GM12878 (cell line): ENCODE measurements at regions not wholly inside any gene's neighbourhood (a gene's known extent, or its start where the extent isn't known, plus 50 kb on each side); places are given as distances from the start of the nearest gene placed in this dataset.

Experiments used
- ATAC-seq: fragments of 200-7000 bp; cut with Tn5 transposase; 3 replicates; pipeline ENCODE4 v1.9.1; 2020; ENCODE audit warnings: mild to moderate bottlenecking, moderate library complexity
- BruUV-seq: library from RNA; stranded (reverse); fragments of 400-500 nt; replicated peaks from 2 replicates; lab custom pipeline; 2021; lab: Mats Ljungman, UMichigan
- CTCF ChIA-PET: fragments of 300-600 bp; sonication (Branson Sonifier 250); formaldehyde crosslinking; extraction: SDS; loops from one replicate; lab custom pipeline; 2021; ENCODE audit warnings: inconsistent platforms; lab: Yijun Ruan, JAX
- POLR2A ChIA-PET: fragments of 350-600 bp; formaldehyde crosslinking; extraction: SDS; loops from one replicate; lab custom pipeline; 2021; ENCODE audit warnings: inconsistent platforms; lab: Charles Lee
- RAD21 ChIA-PET: fragments of 300-600 bp; sonication (Branson Sonifier 250); formaldehyde crosslinking; loops from one replicate; lab custom pipeline; 2023; ENCODE audit warnings: antibody characterized with exemption; ENCODE audit not compliant: unreplicated experiment; lab: Charles Lee
- SMC1A ChIA-PET: fragments of 300-600 bp; sonication (Branson Sonifier 250); formaldehyde crosslinking; loops from one replicate; lab custom pipeline; 2023; ENCODE audit not compliant: unreplicated experiment, uncharacterized antibody; lab: Charles Lee
- DNase-seq: peaks from one replicate; pipeline ENCODE4 v3.0.0-alpha.2; 2011; ENCODE audit warnings: low read depth, low spot score
- FAIRE-seq: peaks from 3 replicates; lab custom pipeline; 2011; peaks lifted over from hg19 to GRCh38; lab: Jason Lieb, UNC
- H2AFZ ChIP-seq: 2 replicates; pipeline ENCODE4 v1.6.0; 2011; ENCODE audit warnings: low read depth, low read length, control low read depth; ENCODE audit not compliant: control insufficient read depth
- H3K27ac ChIP-seq: 2 replicates; pipeline ENCODE4 v1.5.1; 2011; ENCODE audit warnings: control low read depth; ENCODE audit not compliant: control insufficient read depth, insufficient read depth
- H3K27me3 ChIP-seq, 2 experiments: replicated peaks in 1 of 2; 2 replicates each; pipeline versions ENCODE4 v1.6.0 to v1.6.1; 2011; ENCODE audit warnings: low read length in 1 of 2; ENCODE audit not compliant: control insufficient read depth in 2 of 2, insufficient read depth in 2 of 2
- H3K36me3 ChIP-seq, 2 experiments: 2 replicates each; pipeline ENCODE4 v1.5.1; 2011; ENCODE audit warnings: low read length in 1 of 2; ENCODE audit not compliant: control insufficient read depth in 2 of 2, insufficient read depth in 2 of 2
- H3K4me1 ChIP-seq: 2 replicates; pipeline ENCODE4 v1.6.1; 2011; ENCODE audit warnings: mild to moderate bottlenecking, low read length, moderate library complexity, mixed read lengths; ENCODE audit not compliant: control insufficient read depth, insufficient read depth
- H3K4me2 ChIP-seq: 2 replicates; pipeline ENCODE4 v1.6.0; 2011; ENCODE audit warnings: control low read depth; ENCODE audit not compliant: control insufficient read depth, insufficient read depth
- H3K4me3 ChIP-seq: fragments of 200-600 bp; sonication (generic); 2 replicates; pipeline ENCODE4 v1.5.1; 2016
- H3K79me2 ChIP-seq: 2 replicates; pipeline ENCODE4 v1.6.0; 2011; ENCODE audit warnings: low read length; ENCODE audit not compliant: control insufficient read depth, insufficient read depth
- H3K9ac ChIP-seq: 2 replicates; pipeline ENCODE4 v1.8.0; 2011; ENCODE audit warnings: low read length, control low read depth, mixed read lengths; ENCODE audit not compliant: control insufficient read depth, insufficient read depth
- H3K9me3 ChIP-seq: replicated peaks from 3 replicates; pipeline ENCODE4 v1.5.1; 2011; ENCODE audit warnings: mild to moderate bottlenecking, low read length; ENCODE audit not compliant: control insufficient read depth, insufficient read depth
- H4K20me1 ChIP-seq: 2 replicates; pipeline ENCODE4 v1.6.0; 2011; ENCODE audit not compliant: control insufficient read depth, insufficient read depth
- BHLHE40 ChIP-seq, 2 experiments: fragments of 450-650 bp in 1 of 2; IDR thresholded peaks; 2 replicates each; pipeline ENCODE4 v1.6.1; 2011 to 2017; ENCODE audit warnings: low read depth in 2 of 2, borderline replicate concordance in 1 of 2, improper control_type of control experiment in 1 of 2, low read length in 1 of 2, mild to moderate bottlenecking in 1 of 2
- CHD4 ChIP-seq: fragments of 200-600 bp; sonication (generic); IDR thresholded peaks from 2 replicates; pipeline ENCODE4 v1.6.1; 2016; ENCODE audit warnings: mild to moderate bottlenecking
- FOXM1 ChIP-seq: IDR thresholded peaks from 2 replicates; pipeline ENCODE4 v1.6.1; 2012; ENCODE audit warnings: low read depth, mild to moderate bottlenecking, inconsistent platforms, low read length, moderate library complexity
- MEF2A ChIP-seq: IDR thresholded peaks from 2 replicates; pipeline ENCODE4 v1.6.1; 2011; ENCODE audit warnings: low read depth, mild to moderate bottlenecking, low read length, moderate library complexity; ENCODE audit not compliant: insufficient read depth
- RUNX3 ChIP-seq: IDR thresholded peaks from 2 replicates; pipeline ENCODE4 v1.6.1; 2012; ENCODE audit warnings: low read length, inconsistent platforms
- SIN3A ChIP-seq: IDR thresholded peaks from 2 replicates; pipeline ENCODE4 v1.6.1; 2012; ENCODE audit warnings: low read depth, low read length, improper control_type of control experiment
- TARDBP ChIP-seq: IDR thresholded peaks from 2 replicates; pipeline ENCODE4 v1.6.1; 2016; ENCODE audit warnings: borderline replicate concordance
- WRNIP1 ChIP-seq: IDR thresholded peaks from 2 replicates; pipeline ENCODE4 v1.6.1; 2011; ENCODE audit warnings: low read depth, low read length, improper control_type of control experiment, borderline replicate concordance
- WGBS: methylation state at CpG from one replicate; pipeline ENCODE4 v1.1.6; 2016; ENCODE audit warnings: low lambda C conversion rate; ENCODE audit not compliant: insufficient replicate concordance, insufficient coverage; ENCODE audit errors: missing lambda C conversion rate; 5-methylcytosine and 5-hydroxymethylcytosine counted together
- in situ Hi-C: fragments of 300-500 bp; cut with MboI; formaldehyde crosslinking; loops from 9 replicates; pipeline ENCODE4 v1.14.3; 2018; ENCODE audit warnings: mixed read lengths
- intact Hi-C: fragments of 100-400 bp; cut with micrococcal nuclease; formaldehyde crosslinking; loops from one replicate; pipeline ENCODE4 v1.14.2; 2022; ENCODE audit not compliant: unreplicated experiment
- TF ChIP-seq, protein P1 (sequence below): fragments of 450-650 bp; IDR thresholded peaks from 2 replicates; pipeline ENCODE4 v1.6.1; 2018; ENCODE audit warnings: mild to moderate bottlenecking, low read depth, moderate library complexity; ENCODE audit not compliant: partially characterized antibody
- TF ChIP-seq, protein P2 (sequence below): IDR thresholded peaks from 2 replicates; pipeline ENCODE4 v1.6.1; 2012; ENCODE audit warnings: low read depth, low read length, improper control_type of control experiment
- TF ChIP-seq, protein P3 (sequence below): fragments of 450-650 bp; IDR thresholded peaks from 2 replicates; pipeline ENCODE4 v1.6.1; 2016; ENCODE audit warnings: mild to moderate bottlenecking

DNA sequence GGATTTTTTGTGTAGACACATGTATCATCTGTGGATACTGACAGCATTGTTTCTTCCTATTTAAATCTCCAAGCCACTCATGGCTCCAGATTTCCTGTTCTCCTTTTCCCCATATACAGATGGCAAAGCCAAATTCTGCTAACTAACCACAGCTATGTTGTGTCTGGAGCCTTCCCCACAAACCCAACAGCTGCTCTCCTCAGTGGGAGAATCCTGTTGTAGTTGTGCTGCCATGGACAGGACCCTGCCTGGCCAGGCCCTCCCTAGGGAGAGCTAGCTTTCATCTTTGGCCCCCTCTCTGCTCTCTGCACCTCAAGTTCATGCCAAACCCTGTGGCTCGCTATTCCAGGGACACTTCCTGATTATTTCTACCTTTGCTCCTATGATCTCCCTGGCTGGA lies 106.4 kb upstream of the CCDC90B start:
- H3K4me2 ChIP-seq, result no peak overlapping the region
- H4K20me1 ChIP-seq, result no peaks in the 10 kb centered on the region
- WGBS, result 0% methylated on average over 1 of the region's 1 CpG
- TF ChIP-seq WRNIP1, result no peak
- no peak for TF ChIP-seq CHD4
- TF ChIP-seq RUNX3, result no peak
- TF ChIP-seq, protein P1, sequence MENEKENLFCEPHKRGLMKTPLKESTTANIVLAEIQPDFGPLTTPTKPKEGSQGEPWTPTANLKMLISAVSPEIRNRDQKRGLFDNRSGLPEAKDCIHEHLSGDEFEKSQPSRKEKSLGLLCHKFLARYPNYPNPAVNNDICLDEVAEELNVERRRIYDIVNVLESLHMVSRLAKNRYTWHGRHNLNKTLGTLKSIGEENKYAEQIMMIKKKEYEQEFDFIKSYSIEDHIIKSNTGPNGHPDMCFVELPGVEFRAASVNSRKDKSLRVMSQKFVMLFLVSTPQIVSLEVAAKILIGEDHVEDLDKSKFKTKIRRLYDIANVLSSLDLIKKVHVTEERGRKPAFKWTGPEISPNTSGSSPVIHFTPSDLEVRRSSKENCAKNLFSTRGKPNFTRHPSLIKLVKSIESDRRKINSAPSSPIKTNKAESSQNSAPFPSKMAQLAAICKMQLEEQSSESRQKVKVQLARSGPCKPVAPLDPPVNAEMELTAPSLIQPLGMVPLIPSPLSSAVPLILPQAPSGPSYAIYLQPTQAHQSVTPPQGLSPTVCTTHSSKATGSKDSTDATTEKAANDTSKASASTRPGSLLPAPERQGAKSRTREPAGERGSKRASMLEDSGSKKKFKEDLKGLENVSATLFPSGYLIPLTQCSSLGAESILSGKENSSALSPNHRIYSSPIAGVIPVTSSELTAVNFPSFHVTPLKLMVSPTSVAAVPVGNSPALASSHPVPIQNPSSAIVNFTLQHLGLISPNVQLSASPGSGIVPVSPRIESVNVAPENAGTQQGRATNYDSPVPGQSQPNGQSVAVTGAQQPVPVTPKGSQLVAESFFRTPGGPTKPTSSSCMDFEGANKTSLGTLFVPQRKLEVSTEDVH, result no peak
- TF ChIP-seq MEF2A, result no peak
- H3K9me3 ChIP-seq, result no peaks in the 10 kb centered on the region
- H3K27me3 ChIP-seq, result no peaks in the 10 kb centered on the region
- ATAC-seq (no peak), DNase-seq (no peak), FAIRE-seq (no peak)
- ChIA-PET CTCF (no interaction called here), SMC1A (no interaction called here), RAD21 (no interaction called here), POLR2A (no interaction called here)
- H3K36me3 ChIP-seq, result no peaks in the 10 kb centered on the region
- in situ Hi-C loops (no loop called here), intact Hi-C loops (no loop called here)
- no peak overlapping the region for H3K4me3 ChIP-seq
- no peak overlapping the region for H3K27ac ChIP-seq
- no peaks in the 10 kb centered on the region for H3K79me2 ChIP-seq
- no peak overlapping the region for H3K9ac ChIP-seq
- no peak overlapping the region for H2AFZ ChIP-seq
- no TSS peak for BruUV-seq
- no peaks in the 10 kb centered on the region for H3K4me1 ChIP-seq

DNA sequence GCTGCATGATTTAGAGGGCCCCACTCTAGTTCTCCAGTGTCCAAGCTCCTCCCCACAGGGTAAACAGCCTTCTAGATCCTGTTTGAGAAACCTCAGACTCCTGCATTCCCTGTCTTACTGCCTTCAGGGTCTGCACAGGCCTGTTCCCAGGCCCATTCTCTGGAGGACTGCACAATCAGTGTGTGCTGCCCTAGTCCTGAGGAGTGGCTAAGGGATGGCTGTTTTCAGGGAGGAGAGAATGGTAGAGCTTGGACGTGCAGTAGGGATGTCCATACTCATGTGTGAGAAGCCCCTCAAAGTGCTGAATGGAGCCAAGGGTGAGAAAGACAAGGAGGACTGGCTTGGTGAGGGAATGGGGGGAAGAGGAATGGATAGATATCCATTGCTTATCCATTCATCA lies 103.8 kb upstream of the CCDC90B start:
- CTCF ChIA-PET, result no interaction called here
- no peak overlapping the region for H3K4me2 ChIP-seq
- SMC1A ChIA-PET, result interaction anchor here (0.6 kb wide), 1 partner anchor 8 kb away, joined by 3 read pairs; no protein-coding TSS in a partner anchor
- WGBS, result 0% methylated on average over 1 of the region's 1 CpG
- RAD21 ChIA-PET, result no interaction called here
- no peaks in the 10 kb centered on the region for H3K4me1 ChIP-seq
- DNase-seq (no peak), ATAC-seq (no peak), FAIRE-seq (no peak)
- H3K4me3 ChIP-seq, result no peak overlapping the region
- no peaks in the 10 kb centered on the region for H4K20me1 ChIP-seq
- no peaks in the 10 kb centered on the region for H3K36me3 ChIP-seq
- BruUV-seq, result no TSS peak
- POLR2A ChIA-PET, result no interaction called here
- H3K27me3 ChIP-seq, result no peaks in the 10 kb centered on the region
- no peaks in the 10 kb centered on the region for H3K9me3 ChIP-seq
- in situ Hi-C loops, result no loop called here
- no peaks in the 10 kb centered on the region for H3K79me2 ChIP-seq
- H3K27ac ChIP-seq, result no peak overlapping the region
- intact Hi-C loops, result no loop called here
- no peak overlapping the region for H2AFZ ChIP-seq
- H3K9ac ChIP-seq, result no peak overlapping the region
- TF ChIP-seq, protein P2, sequence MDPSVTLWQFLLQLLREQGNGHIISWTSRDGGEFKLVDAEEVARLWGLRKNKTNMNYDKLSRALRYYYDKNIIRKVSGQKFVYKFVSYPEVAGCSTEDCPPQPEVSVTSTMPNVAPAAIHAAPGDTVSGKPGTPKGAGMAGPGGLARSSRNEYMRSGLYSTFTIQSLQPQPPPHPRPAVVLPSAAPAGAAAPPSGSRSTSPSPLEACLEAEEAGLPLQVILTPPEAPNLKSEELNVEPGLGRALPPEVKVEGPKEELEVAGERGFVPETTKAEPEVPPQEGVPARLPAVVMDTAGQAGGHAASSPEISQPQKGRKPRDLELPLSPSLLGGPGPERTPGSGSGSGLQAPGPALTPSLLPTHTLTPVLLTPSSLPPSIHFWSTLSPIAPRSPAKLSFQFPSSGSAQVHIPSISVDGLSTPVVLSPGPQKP, result no peak
- TF ChIP-seq, protein P3, sequence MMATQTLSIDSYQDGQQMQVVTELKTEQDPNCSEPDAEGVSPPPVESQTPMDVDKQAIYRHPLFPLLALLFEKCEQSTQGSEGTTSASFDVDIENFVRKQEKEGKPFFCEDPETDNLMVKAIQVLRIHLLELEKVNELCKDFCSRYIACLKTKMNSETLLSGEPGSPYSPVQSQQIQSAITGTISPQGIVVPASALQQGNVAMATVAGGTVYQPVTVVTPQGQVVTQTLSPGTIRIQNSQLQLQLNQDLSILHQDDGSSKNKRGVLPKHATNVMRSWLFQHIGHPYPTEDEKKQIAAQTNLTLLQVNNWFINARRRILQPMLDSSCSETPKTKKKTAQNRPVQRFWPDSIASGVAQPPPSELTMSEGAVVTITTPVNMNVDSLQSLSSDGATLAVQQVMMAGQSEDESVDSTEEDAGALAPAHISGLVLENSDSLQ, result no peak
- no peak for TF ChIP-seq TARDBP
- no peak for TF ChIP-seq SIN3A
- TF ChIP-seq BHLHE40 (IDR thresholded peaks at IDR 0.05; ENCODE audit: borderline replicate concordance in 1 of 2, low read depth in 2 of 2, low read length in 1 of 2), result no peak
- TF ChIP-seq FOXM1, result no peak
